ENCODE measurements at regions not wholly inside any gene's neighbourhood (a gene's known extent, or its start where the extent isn't known, plus 50 kb on each side); places are given as distances from the start of the nearest gene placed in this dataset.

- Histone ChIP-seq H3K4me1 (no peaks in the 10 kb centered on the region), H3K9me3 (no peaks in the 10 kb centered on the region), H3K4me3 (no peak overlapping the region), H3K27me3 (no peaks in the 10 kb centered on the region), H3K36me3 (no peaks in the 10 kb centered on the region), H3K27ac (no peak overlapping the region)
- TF ChIP-seq POLR2AphosphoS5 (IDR thresholded peaks at IDR 0.05), result no peak
- TF ChIP-seq CTCF (IDR thresholded peaks at IDR 0.05), result no peak
- no peak for TF ChIP-seq POLR2A (IDR thresholded peaks at IDR 0.05)
- DNase-seq (ENCODE audit: low spot score in 2 of 2), result no peak
- intact Hi-C loops (cut with DNase I; ENCODE audit: low total_unique reads), result no loop called here
Measured at GRCh38 chr2:144711630-144712549, 192.0 kb upstream of the ZEB2 start.

GRCh38 chr2:144711084-144711483 is 191.2 kb upstream of the ZEB2 start:
- TF ChIP-seq POLR2AphosphoS5 (IDR thresholded peaks at IDR 0.05) (no peak), POLR2A (IDR thresholded peaks at IDR 0.05) (no peak), CTCF (IDR thresholded peaks at IDR 0.05) (no peak)
- no peaks in the 10 kb centered on the region for H3K36me3 ChIP-seq
- no peaks in the 10 kb centered on the region for H3K27me3 ChIP-seq
- intact Hi-C loops (cut with DNase I; ENCODE audit: low total_unique reads), result no loop called here
- DNase-seq (ENCODE audit: low spot score in 2 of 2), result no peak
- H3K4me1 ChIP-seq, result no peaks in the 10 kb centered on the region
- no peaks in the 10 kb centered on the region for H3K9me3 ChIP-seq
- H3K27ac ChIP-seq, result no peak overlapping the region
- no peak overlapping the region for H3K4me3 ChIP-seq

GRCh38 chr2:144708626-144709025 is 188.7 kb upstream of the ZEB2 start:
- H3K4me1 ChIP-seq, result no peaks in the 10 kb centered on the region
- H3K36me3 ChIP-seq, result no peaks in the 10 kb centered on the region
- H3K9me3 ChIP-seq, result no peaks in the 10 kb centered on the region
- H3K27me3 ChIP-seq, result no peaks in the 10 kb centered on the region
- no peak overlapping the region for H3K27ac ChIP-seq
- TF ChIP-seq CTCF (IDR thresholded peaks at IDR 0.05) (no peak), POLR2AphosphoS5 (IDR thresholded peaks at IDR 0.05) (no peak), POLR2A (IDR thresholded peaks at IDR 0.05) (no peak)
- intact Hi-C loops (cut with DNase I; ENCODE audit: low total_unique reads), result no loop called here
- H3K4me3 ChIP-seq, result no peak overlapping the region
- DNase-seq (ENCODE audit: low spot score in 2 of 2), result no peak

GRCh38 chr2:144707736-144708326 is 187.9 kb upstream of the ZEB2 start:
- TF ChIP-seq POLR2AphosphoS5 (IDR thresholded peaks at IDR 0.05), result no peak
- no peak for TF ChIP-seq CTCF (IDR thresholded peaks at IDR 0.05)
- TF ChIP-seq POLR2A (IDR thresholded peaks at IDR 0.05), result no peak
- no peaks in the 10 kb centered on the region for H3K4me1 ChIP-seq
- no peak overlapping the region for H3K27ac ChIP-seq
- DNase-seq (ENCODE audit: low spot score in 2 of 2), result no peak
- no peaks in the 10 kb centered on the region for H3K36me3 ChIP-seq
- H3K27me3 ChIP-seq, result no peaks in the 10 kb centered on the region
- H3K9me3 ChIP-seq, result no peaks in the 10 kb centered on the region
- H3K4me3 ChIP-seq, result no peak overlapping the region
- intact Hi-C loops (cut with DNase I; ENCODE audit: low total_unique reads), result no loop called here

- no peaks in the 10 kb centered on the region for H3K27me3 ChIP-seq
- TF ChIP-seq CTCF (IDR thresholded peaks at IDR 0.05) (no peak), POLR2AphosphoS5 (IDR thresholded peaks at IDR 0.05) (no peak), POLR2A (IDR thresholded peaks at IDR 0.05) (no peak)
- no peak overlapping the region for H3K4me3 ChIP-seq
- H3K27ac ChIP-seq, result no peak overlapping the region
- intact Hi-C loops (cut with DNase I; ENCODE audit: low total_unique reads), result no loop called here
- no peaks in the 10 kb centered on the region for H3K4me1 ChIP-seq
- no peaks in the 10 kb centered on the region for H3K36me3 ChIP-seq
- H3K9me3 ChIP-seq, result no peaks in the 10 kb centered on the region
- no peak for DNase-seq (ENCODE audit: low spot score in 2 of 2)
Measured at GRCh38 chr2:144706647-144707046, 186.7 kb upstream of the ZEB2 start.
